Panc1 (cell line): ENCODE measurements at regions not wholly inside any gene's neighbourhood (a gene's known extent, or its start where the extent isn't known, plus 50 kb on each side); places are given as distances from the start of the nearest gene placed in this dataset.

Source experiments
- ATAC-seq: fragments of 200-7000 bp; cut with Tn5 transposase; 2 replicates; pipeline ENCODE4 v1.9.1; 2020; ENCODE audit warnings: mild to moderate bottlenecking, moderate library complexity
- BruUV-seq: library from RNA; stranded (reverse); fragments of 400-500 nt; replicated peaks from 2 replicates; lab custom pipeline; 2021; lab: Mats Ljungman, UMichigan
- CTCF ChIA-PET: fragments of 300-600 bp; sonication (Branson Sonifier 250); formaldehyde crosslinking; loops from one replicate; lab custom pipeline; 2022; ENCODE audit warnings: antibody characterized with exemption; lab: Charles Lee
- POLR2A ChIA-PET: fragments of 300-600 bp; sonication (Branson Sonifier 250); formaldehyde crosslinking; loops from one replicate; lab custom pipeline; 2022; ENCODE audit warnings: antibody characterized with exemption; lab: Charles Lee
- DNase-seq: peaks from one replicate; pipeline ENCODE4 v3.0.0-alpha.2; 2010; ENCODE audit warnings: low read depth, low spot score
- H3K27ac ChIP-seq: 2 replicates; pipeline ENCODE4 v1.5.1; 2011; ENCODE audit warnings: mild to moderate bottlenecking, low read length, inconsistent platforms
- H3K27me3 ChIP-seq: fragments of 200-500 bp; sonication (Bioruptor generic); 2 replicates; pipeline ENCODE4 v1.6.0; 2014; ENCODE audit warnings: low read length, inconsistent platforms; ENCODE audit not compliant: control insufficient read depth, insufficient read depth
- H3K36me3 ChIP-seq: fragments of 200-500 bp; sonication (Bioruptor generic); 2 replicates; pipeline ENCODE4 v1.5.1; 2014; ENCODE audit warnings: inconsistent platforms, mild to moderate bottlenecking, low read length, moderate library complexity; ENCODE audit not compliant: control insufficient read depth, insufficient read depth
- H3K4me1 ChIP-seq: 2 replicates; pipeline ENCODE4 v1.5.1; 2011; ENCODE audit warnings: inconsistent platforms, mild to moderate bottlenecking, low read length, moderate library complexity; ENCODE audit not compliant: control insufficient read depth, insufficient read depth
- H3K4me3 ChIP-seq, 2 experiments: 2 replicates each; pipeline ENCODE4 v1.5.1; 2011 to 2012; ENCODE audit warnings: low read depth in 2 of 2, low read length in 2 of 2, mild to moderate bottlenecking in 2 of 2, inconsistent platforms in 1 of 2, moderate library complexity in 1 of 2
- H3K9me3 ChIP-seq: fragments of 200-500 bp; sonication (Bioruptor generic); 2 replicates; pipeline ENCODE4 v1.5.1; 2014; ENCODE audit warnings: low read depth, mild to moderate bottlenecking, inconsistent platforms, low read length, moderate library complexity; ENCODE audit not compliant: control insufficient read depth, insufficient read depth
- POLR2AphosphoS5 ChIP-seq: IDR thresholded peaks from 2 replicates; pipeline ENCODE4 v1.6.1; 2012; ENCODE audit warnings: mild to moderate bottlenecking, low read depth, low read length, moderate library complexity
- SIN3A ChIP-seq: IDR thresholded peaks from 2 replicates; pipeline ENCODE4 v1.6.1; 2012; ENCODE audit warnings: low read depth, mild to moderate bottlenecking, low read length, moderate library complexity, borderline replicate concordance; ENCODE audit not compliant: insufficient read depth
- TCF7L2 ChIP-seq: IDR thresholded peaks from 2 replicates; pipeline ENCODE4 v1.6.1; 2011; ENCODE audit warnings: mild to moderate bottlenecking, low read depth, low read length, inconsistent platforms
- in situ Hi-C: cut with HindIII; loops from 2 replicates; pipeline ENCODE4 v1.10.0; 2016; ENCODE audit warnings: low sequenced_read_pairs, low pct_unique_long_range_greater_than_20kb
- intact Hi-C: fragments of 100-400 bp; cut with micrococcal nuclease; formaldehyde crosslinking; loops from one replicate; pipeline ENCODE4 v1.10.0; 2022; ENCODE audit not compliant: unreplicated experiment
- TF ChIP-seq, protein P1 (sequence below), 2 experiments: IDR thresholded peaks; 2 replicates each; pipeline ENCODE4 v1.6.1; 2011 to 2012; ENCODE audit warnings: low read depth in 2 of 2, control low read depth in 1 of 2, low read length in 1 of 2, mild to moderate bottlenecking in 1 of 2, moderate library complexity in 1 of 2; ENCODE audit not compliant: insufficient read depth in 1 of 2
- TF ChIP-seq, protein P2 (sequence below): fragments of 450-650 bp; IDR thresholded peaks from 2 replicates; pipeline ENCODE4 v1.5.1; 2017; ENCODE audit warnings: mild to moderate bottlenecking

DNA sequence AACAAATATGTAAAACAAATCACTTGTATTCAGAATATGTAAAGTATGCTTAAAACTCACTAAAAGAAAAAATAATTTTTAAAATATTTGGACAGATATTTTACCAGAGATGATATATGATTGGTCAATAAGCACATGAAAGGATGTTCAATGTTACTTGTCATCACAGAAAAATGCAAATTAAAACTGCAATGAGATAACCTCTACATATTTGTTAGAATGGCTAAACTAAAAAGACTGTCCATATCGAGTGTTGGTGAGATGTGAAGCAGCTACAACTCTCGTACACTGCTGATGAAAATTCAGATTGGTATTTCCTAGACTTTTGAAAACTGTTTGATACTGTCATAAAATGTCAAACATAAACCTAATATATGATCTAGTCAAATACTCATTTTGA lies 685.1 kb downstream of the DTWD2 start:
- ATAC-seq (no peak), DNase-seq (no peak)
- Histone ChIP-seq H3K9me3 (no peaks in the 10 kb centered on the region), H3K4me1 (no peaks in the 10 kb centered on the region), H3K36me3 (no peaks in the 10 kb centered on the region), H3K27me3 (no peaks in the 10 kb centered on the region), H3K27ac (no peak overlapping the region), H3K4me3 (no peak overlapping the region)
- BruUV-seq: no TSS peak
- POLR2A ChIA-PET: no interaction called here
- in situ Hi-C loops (no loop called here), intact Hi-C loops (no loop called here)
- CTCF ChIA-PET: no interaction called here
- no peak for TF ChIP-seq POLR2AphosphoS5
- TF ChIP-seq, protein P1, sequence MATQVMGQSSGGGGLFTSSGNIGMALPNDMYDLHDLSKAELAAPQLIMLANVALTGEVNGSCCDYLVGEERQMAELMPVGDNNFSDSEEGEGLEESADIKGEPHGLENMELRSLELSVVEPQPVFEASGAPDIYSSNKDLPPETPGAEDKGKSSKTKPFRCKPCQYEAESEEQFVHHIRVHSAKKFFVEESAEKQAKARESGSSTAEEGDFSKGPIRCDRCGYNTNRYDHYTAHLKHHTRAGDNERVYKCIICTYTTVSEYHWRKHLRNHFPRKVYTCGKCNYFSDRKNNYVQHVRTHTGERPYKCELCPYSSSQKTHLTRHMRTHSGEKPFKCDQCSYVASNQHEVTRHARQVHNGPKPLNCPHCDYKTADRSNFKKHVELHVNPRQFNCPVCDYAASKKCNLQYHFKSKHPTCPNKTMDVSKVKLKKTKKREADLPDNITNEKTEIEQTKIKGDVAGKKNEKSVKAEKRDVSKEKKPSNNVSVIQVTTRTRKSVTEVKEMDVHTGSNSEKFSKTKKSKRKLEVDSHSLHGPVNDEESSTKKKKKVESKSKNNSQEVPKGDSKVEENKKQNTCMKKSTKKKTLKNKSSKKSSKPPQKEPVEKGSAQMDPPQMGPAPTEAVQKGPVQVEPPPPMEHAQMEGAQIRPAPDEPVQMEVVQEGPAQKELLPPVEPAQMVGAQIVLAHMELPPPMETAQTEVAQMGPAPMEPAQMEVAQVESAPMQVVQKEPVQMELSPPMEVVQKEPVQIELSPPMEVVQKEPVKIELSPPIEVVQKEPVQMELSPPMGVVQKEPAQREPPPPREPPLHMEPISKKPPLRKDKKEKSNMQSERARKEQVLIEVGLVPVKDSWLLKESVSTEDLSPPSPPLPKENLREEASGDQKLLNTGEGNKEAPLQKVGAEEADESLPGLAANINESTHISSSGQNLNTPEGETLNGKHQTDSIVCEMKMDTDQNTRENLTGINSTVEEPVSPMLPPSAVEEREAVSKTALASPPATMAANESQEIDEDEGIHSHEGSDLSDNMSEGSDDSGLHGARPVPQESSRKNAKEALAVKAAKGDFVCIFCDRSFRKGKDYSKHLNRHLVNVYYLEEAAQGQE (IDR thresholded peaks at IDR 0.05; ENCODE audit: insufficient read depth in 1 of 2, low read depth in 2 of 2, low read length in 1 of 2): no peak
- no peak for TF ChIP-seq SIN3A
- TF ChIP-seq, protein P2, sequence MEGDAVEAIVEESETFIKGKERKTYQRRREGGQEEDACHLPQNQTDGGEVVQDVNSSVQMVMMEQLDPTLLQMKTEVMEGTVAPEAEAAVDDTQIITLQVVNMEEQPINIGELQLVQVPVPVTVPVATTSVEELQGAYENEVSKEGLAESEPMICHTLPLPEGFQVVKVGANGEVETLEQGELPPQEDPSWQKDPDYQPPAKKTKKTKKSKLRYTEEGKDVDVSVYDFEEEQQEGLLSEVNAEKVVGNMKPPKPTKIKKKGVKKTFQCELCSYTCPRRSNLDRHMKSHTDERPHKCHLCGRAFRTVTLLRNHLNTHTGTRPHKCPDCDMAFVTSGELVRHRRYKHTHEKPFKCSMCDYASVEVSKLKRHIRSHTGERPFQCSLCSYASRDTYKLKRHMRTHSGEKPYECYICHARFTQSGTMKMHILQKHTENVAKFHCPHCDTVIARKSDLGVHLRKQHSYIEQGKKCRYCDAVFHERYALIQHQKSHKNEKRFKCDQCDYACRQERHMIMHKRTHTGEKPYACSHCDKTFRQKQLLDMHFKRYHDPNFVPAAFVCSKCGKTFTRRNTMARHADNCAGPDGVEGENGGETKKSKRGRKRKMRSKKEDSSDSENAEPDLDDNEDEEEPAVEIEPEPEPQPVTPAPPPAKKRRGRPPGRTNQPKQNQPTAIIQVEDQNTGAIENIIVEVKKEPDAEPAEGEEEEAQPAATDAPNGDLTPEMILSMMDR: no peak
- TF ChIP-seq TCF7L2: no peak

DNA sequence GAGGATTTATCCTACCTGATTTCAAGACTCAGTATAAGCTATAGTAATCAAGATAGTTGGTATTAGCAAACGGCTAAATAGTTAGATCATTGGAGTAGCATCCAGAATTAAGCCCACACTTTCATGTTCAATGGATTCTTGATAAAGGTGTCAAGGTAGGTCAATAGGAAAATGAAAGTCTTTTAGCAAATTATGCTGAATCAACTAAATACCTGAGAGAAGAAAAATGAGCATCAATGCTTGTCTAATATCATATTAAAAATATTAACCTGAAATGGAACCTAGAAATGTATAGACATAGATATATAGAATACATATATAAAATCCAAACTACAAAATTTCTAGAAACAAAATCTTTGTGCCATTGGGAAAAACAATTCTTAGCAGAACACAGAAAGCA lies 685.6 kb downstream of the DTWD2 start:
- CTCF ChIA-PET: no interaction called here
- no peak for DNase-seq

More for the DNA sequence above, 685.6 kb downstream of the DTWD2 start:
- BruUV-seq: no TSS peak
- no peak for ATAC-seq
- POLR2A ChIA-PET: no interaction called here
- Histone ChIP-seq H3K27ac (no peak overlapping the region), H3K9me3 (no peaks in the 10 kb centered on the region), H3K4me1 (no peaks in the 10 kb centered on the region), H3K27me3 (no peaks in the 10 kb centered on the region), H3K36me3 (no peaks in the 10 kb centered on the region), H3K4me3 (no peak overlapping the region)
- intact Hi-C loops (no loop called here), in situ Hi-C loops (no loop called here)
- TF ChIP-seq POLR2AphosphoS5: no peak
- TF ChIP-seq TCF7L2: no peak
- TF ChIP-seq, protein P1 (IDR thresholded peaks at IDR 0.05; ENCODE audit: insufficient read depth in 1 of 2, low read depth in 2 of 2, low read length in 1 of 2): no peak
